GM19468 (cell line): ENCODE measurements at regions not wholly inside any gene's neighbourhood (a gene's known extent, or its start where the extent isn't known, plus 50 kb on each side); places are given as distances from the start of the nearest gene placed in this dataset.

Experiments used
- ATAC-seq: cut with Tn5 transposase; IDR thresholded peaks from one replicate; pipeline ENCODE4 v1.9.1; 2021; ENCODE audit warnings: mild to moderate bottlenecking, moderate library complexity, moderate number of reproducible peaks; ENCODE audit not compliant: unreplicated experiment; ENCODE audit errors: extremely low read depth

GRCh38 chr6:25061289-25061936 lies 125.7 kb upstream of the RIPOR2 start:
- no peak for ATAC-seq

- no peak for ATAC-seq
Observed at GRCh38 chr6:25062070-25062811, 126.5 kb upstream of the RIPOR2 start.

- ATAC-seq = no peak
Observed at GRCh38 chr6:25064006-25064405, 128.2 kb upstream of the RIPOR2 start.

- ATAC-seq = no peak
Observed at GRCh38 chr6:25065666-25066065, 129.9 kb upstream of the RIPOR2 start.

- ATAC-seq = no peak
Observed at GRCh38 chr6:25066593-25066992, 130.8 kb upstream of the RIPOR2 start.

DNA sequence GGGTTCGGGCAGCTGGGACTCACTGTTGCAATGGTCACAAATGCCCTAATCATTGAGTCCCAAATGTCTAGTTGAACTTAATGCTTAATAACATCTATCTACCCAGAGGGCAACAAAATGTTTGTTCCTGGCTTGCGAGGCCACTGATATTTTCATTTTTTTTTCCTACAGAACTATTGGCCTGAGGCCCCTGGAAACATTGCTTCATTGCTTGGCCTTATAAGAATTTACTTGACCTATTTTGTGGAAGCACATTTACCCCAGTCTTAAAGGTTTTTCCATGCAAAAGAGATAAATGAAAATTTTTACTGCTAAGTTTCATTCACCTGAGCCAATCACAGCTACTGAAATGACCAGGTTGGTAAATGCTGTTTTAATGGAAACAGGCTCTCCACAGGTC lies 133.1 kb upstream of the RIPOR2 start:
- ATAC-seq = no peak

GRCh38 chr6:25070547-25071366 lies 135.0 kb upstream of the RIPOR2 start:
- peak; percentile 52 for ATAC-seq

DNA sequence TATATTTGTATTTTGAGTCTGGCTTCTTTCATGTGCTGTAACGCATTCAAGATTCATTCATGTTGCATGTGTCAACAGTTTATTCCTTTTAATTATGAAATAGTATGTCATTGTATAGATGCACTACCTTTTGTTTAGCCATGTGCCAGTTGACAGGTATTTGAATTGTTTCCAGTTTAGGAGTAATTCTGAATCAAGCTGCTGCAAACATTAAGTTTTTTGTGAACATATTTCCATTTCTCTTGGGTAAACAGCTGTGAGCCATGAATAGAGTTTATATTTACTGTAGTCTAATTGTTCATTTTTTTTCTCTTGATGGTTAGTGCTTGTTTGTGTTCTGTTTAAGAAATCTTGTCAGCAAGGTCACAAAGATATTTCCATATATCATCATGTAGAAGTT lies 142.4 kb upstream of the RIPOR2 start:
- no peak for ATAC-seq

GRCh38 chr6:25083784-25084507 lies 148.2 kb upstream of the RIPOR2 start:
- no peak for ATAC-seq

DNA sequence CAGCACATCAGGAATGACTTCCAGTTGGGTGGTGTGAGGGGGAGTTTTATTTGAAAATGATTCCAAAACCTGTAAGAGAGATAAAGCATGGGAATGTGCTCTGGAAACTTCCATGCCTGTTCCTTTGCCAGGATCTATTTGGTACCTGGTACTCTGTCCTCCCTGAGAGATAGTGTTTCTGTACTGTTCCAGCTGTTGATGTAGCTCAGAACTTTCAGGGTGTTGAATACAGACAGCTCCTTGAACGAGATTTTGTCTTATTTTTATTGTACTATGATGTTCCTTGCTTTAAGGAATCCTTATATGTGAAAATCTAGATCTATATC lies 148.7 kb upstream of the RIPOR2 start:
- no peak for ATAC-seq

DNA sequence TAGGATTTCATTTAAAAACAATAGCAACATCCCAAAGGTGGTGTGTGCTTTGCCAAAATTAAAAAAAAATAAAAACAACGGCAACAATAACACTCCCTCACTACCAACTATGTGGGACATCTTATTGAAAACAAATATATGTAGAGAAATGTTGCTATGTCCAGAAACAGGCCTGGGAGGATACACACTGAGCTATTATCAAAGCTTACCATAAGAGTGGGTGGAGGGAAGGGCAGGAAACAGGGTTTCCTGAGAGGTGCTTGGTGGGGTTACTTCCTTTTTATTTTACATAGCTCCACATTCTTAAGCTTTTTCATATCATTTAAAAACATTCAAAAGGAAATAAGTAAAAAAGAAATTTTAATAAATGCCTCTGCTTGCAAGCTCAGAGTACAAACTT lies 150.0 kb upstream of the RIPOR2 start:
- no peak for ATAC-seq

DNA sequence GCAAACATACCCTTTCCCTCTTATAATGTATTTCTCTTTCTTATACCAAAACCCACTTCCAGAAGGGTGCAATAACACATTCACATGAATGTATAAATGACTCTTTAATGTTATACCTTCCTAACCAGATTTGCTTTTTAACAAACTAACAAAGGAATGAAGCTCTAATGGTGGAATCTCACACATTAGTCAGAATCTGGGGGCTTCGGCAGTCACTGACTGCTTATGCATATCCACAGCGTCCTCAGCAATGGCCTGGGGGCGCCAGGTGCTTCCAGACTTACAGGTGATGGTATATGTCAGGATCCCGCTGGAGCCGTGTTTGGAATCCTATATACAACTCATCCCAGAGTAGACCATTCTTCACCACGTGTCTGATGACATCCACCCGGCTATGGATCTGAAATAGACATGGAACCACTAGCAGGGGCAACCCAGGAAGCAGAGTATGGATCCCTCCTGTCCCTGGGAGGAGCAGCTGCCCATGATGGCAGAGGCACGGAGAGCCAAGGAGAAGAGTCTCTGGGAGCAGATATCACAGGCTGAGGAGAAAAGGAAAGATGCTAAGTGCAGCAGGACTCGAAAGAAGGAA lies 150.8 kb upstream of the RIPOR2 start:
- ATAC-seq = no peak

DNA sequence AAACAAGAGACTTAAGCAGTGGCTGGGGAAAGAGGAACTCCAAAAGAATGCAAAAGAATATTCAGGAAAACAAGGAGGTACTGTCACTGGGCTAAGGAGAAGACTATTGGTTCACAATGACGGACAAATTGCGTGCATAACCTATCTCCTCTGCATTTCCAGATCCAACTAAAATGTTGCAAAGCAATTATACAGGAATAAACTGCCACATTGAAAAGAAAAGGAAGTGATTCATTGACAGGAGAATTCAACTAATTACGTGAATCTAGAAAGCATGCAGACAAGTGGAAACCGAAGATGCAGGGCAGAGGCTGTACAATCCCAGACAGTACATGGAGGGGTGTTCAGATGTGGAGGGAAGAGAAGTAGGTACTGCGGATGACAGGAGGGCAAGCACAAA lies 152.8 kb upstream of the RIPOR2 start:
- no peak for ATAC-seq

GRCh38 chr6:25089442-25089841 lies 153.7 kb upstream of the RIPOR2 start:
- ATAC-seq = no peak

DNA sequence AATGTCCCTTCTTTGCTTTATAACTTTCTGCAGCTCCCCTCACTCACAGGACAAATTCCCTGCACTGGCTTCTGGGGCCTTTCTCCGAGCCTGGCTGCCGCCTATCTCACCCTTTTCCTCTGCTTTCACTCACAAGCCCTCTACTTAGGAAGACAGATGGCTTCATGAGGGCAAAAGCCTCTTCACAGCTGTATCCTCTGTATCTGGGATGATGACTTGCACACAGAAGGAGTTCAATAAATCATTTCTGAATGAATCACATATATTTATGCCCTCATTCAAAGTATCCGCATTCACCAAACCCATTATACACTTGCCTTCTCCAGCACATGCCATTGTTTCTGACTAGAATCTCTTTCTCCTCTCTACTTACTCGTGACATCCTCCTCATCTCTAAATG lies 159.0 kb upstream of the RIPOR2 start:
- ATAC-seq = no peak

GRCh38 chr6:25100288-25100687 lies 164.5 kb upstream of the RIPOR2 start:
- ATAC-seq = no peak

DNA sequence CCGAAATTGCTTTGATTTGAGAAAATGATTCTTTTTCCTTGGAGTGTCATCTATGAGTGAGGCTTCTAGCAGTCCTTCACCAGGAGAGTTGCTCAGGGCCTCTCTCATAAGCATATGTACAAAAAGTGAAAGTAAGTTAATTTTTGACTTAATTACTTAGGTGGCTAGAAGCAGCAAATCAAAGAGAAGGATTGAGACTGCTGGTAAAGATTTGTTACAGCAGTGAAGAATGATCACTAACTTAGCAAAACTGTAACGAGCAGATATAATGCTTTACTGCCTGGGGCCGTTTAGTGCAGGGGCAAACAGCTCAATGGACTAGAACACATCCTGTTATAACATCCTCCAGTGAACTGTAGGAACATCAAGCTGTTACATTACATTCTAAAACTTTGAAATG lies 167.8 kb upstream of the RIPOR2 start:
- no peak for ATAC-seq

DNA sequence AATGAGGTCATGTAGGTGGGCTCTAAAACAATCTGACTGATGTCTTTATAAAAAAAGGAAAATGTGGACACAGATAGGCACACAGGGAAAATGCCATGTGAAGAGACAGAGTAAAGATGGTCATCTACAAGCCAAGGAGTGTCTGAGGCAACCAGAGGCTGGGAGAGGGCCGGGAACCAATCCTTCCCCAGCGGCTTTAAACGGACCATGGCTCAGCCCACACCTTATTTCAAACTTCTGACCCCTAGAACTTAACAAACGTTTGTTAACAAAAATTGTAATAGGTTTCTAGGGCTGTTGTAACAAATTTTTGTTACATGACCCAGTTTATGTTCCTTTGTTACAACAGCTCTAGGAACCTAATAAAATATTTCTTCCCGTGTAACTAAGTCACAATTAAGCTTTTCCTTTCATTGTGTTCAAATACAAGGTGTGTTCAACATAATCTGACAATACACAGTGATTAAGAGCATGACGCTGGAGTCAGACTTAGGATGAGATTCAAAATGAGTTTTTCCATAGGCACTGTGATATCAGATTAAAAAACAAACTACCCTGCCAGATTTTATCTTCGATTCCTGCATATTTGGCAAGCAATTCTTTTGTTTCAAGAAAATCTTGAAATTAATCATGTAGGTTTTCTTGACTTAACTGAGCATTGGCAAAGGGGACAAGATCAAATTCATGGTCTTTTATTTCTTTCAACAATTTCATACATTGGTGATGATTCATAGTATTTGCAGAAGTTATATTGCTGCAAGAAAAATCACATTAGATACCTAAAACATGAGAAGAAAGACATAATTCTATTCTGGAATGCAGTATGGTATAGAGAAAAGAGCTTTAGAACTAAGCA lies 169.5 kb upstream of the RIPOR2 start:
- ATAC-seq = no peak

DNA sequence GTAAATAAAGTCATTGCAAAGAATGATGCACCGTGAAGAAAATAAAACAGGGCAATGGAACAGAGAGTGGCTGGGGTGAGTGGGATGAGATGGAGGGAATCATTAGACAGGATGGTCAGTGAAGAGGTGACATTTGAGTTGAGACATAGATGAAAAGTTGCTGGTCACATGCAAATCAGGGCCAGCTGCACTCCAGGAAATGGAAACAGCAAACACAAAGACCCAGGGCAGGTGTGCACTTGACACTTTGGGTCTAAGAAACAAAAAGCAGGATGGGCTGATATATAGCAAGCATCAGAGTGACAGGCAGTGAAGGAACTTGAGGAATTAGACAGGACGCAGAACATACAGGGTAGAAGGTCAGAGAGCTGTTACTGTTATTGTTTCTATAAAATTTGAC lies 171.5 kb upstream of the RIPOR2 start:
- peak; percentile 30 for ATAC-seq
